ENCODE measurements at regions not wholly inside any gene's neighbourhood (a gene's known extent, or its start where the extent isn't known, plus 50 kb on each side); places are given as distances from the start of the nearest gene placed in this dataset.

- Histone ChIP-seq H3K9me3 (ENCODE audit: severe bottlenecking) (no peaks in the 10 kb centered on the region), H3K36me3 (ENCODE audit: low read depth) (no peaks in the 10 kb centered on the region), H3K27ac (ENCODE audit: poor library complexity, severe bottlenecking) (no peak overlapping the region), H3K4me3 (ENCODE audit: severe bottlenecking) (no peak overlapping the region), H3K4me1 (ENCODE audit: insufficient read depth, poor library complexity, severe bottlenecking) (no peaks in the 10 kb centered on the region), H3K27me3 (ENCODE audit: insufficient read depth, poor library complexity, severe bottlenecking) (no peaks in the 10 kb centered on the region)
- TF ChIP-seq, protein P1, sequence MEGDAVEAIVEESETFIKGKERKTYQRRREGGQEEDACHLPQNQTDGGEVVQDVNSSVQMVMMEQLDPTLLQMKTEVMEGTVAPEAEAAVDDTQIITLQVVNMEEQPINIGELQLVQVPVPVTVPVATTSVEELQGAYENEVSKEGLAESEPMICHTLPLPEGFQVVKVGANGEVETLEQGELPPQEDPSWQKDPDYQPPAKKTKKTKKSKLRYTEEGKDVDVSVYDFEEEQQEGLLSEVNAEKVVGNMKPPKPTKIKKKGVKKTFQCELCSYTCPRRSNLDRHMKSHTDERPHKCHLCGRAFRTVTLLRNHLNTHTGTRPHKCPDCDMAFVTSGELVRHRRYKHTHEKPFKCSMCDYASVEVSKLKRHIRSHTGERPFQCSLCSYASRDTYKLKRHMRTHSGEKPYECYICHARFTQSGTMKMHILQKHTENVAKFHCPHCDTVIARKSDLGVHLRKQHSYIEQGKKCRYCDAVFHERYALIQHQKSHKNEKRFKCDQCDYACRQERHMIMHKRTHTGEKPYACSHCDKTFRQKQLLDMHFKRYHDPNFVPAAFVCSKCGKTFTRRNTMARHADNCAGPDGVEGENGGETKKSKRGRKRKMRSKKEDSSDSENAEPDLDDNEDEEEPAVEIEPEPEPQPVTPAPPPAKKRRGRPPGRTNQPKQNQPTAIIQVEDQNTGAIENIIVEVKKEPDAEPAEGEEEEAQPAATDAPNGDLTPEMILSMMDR (IDR thresholded peaks at IDR 0.05; ENCODE audit: poor library complexity, severe bottlenecking) = no peak
- ATAC-seq (ENCODE audit: low read depth) (no peak), DNase-seq (ENCODE audit: low spot score) (no peak)
Measured at GRCh38 chr16:65959983-65960382, 406.5 kb upstream of the CDH5 start.

- no peak overlapping the region for H3K4me3 ChIP-seq (ENCODE audit: severe bottlenecking)
- H3K27ac ChIP-seq (ENCODE audit: poor library complexity, severe bottlenecking) = no peak overlapping the region
- H3K36me3 ChIP-seq (ENCODE audit: low read depth) = no peaks in the 10 kb centered on the region
- no peak for DNase-seq (ENCODE audit: low spot score)
- no peaks in the 10 kb centered on the region for H3K9me3 ChIP-seq (ENCODE audit: severe bottlenecking)
- no peak for ATAC-seq (ENCODE audit: low read depth)
- H3K4me1 ChIP-seq (ENCODE audit: insufficient read depth, poor library complexity, severe bottlenecking) = no peaks in the 10 kb centered on the region
- TF ChIP-seq, protein P1 (IDR thresholded peaks at IDR 0.05; ENCODE audit: poor library complexity, severe bottlenecking) = no peak
- H3K27me3 ChIP-seq (ENCODE audit: insufficient read depth, poor library complexity, severe bottlenecking) = no peaks in the 10 kb centered on the region
Measured at GRCh38 chr16:65958086-65958485, 408.4 kb upstream of the CDH5 start.

DNA sequence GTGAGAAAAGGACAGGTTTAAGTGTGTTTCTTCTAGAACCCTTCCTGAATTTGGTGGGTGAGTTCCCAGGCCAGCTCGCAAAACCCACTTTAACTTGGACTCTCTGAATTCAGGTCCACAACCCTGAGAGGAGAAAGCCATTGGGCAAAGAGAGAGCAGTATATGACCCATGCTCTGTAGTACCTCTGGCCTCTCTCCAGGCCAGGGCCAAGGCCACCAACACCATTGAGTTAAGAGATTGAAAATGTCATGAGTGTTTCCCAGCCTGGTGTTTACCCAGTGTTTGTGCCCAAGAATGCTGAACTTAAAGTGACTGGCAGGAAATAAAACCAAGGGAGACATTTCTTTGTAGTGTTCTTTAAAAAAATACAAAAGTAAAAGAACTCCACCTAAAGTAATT lies 410.4 kb upstream of the CDH5 start:
- Histone ChIP-seq H3K36me3 (ENCODE audit: low read depth) (no peaks in the 10 kb centered on the region), H3K9me3 (ENCODE audit: severe bottlenecking) (no peaks in the 10 kb centered on the region), H3K4me3 (ENCODE audit: severe bottlenecking) (no peak overlapping the region), H3K4me1 (ENCODE audit: insufficient read depth, poor library complexity, severe bottlenecking) (no peaks in the 10 kb centered on the region), H3K27me3 (ENCODE audit: insufficient read depth, poor library complexity, severe bottlenecking) (no peaks in the 10 kb centered on the region), H3K27ac (ENCODE audit: poor library complexity, severe bottlenecking) (no peak overlapping the region)
- TF ChIP-seq, protein P1 (IDR thresholded peaks at IDR 0.05; ENCODE audit: poor library complexity, severe bottlenecking) = no peak
- ATAC-seq (ENCODE audit: low read depth) = no peak
- DNase-seq (ENCODE audit: low spot score) = no peak

- no peak for DNase-seq (ENCODE audit: low spot score)
- TF ChIP-seq, protein P1 (IDR thresholded peaks at IDR 0.05; ENCODE audit: poor library complexity, severe bottlenecking) = no peak
Measured at GRCh38 chr16:65954446-65954845, 412.0 kb upstream of the CDH5 start.

GRCh38 chr16:65950211-65950610 lies 416.3 kb upstream of the CDH5 start:
- Histone ChIP-seq H3K36me3 (ENCODE audit: low read depth) (no peaks in the 10 kb centered on the region), H3K4me3 (ENCODE audit: severe bottlenecking) (no peak overlapping the region), H3K27ac (ENCODE audit: poor library complexity, severe bottlenecking) (no peak overlapping the region), H3K4me1 (ENCODE audit: insufficient read depth, poor library complexity, severe bottlenecking) (no peaks in the 10 kb centered on the region), H3K9me3 (ENCODE audit: severe bottlenecking) (no peaks in the 10 kb centered on the region), H3K27me3 (ENCODE audit: insufficient read depth, poor library complexity, severe bottlenecking) (no peaks in the 10 kb centered on the region)
- DNase-seq (ENCODE audit: low spot score) (no peak), ATAC-seq (ENCODE audit: low read depth) (no peak)
- TF ChIP-seq, protein P1 (IDR thresholded peaks at IDR 0.05; ENCODE audit: poor library complexity, severe bottlenecking) = no peak

More at GRCh38 chr16:65954446-65954845, 412.0 kb upstream of the CDH5 start:
- Histone ChIP-seq H3K4me3 (ENCODE audit: severe bottlenecking) (no peak overlapping the region), H3K9me3 (ENCODE audit: severe bottlenecking) (no peaks in the 10 kb centered on the region), H3K4me1 (ENCODE audit: insufficient read depth, poor library complexity, severe bottlenecking) (no peaks in the 10 kb centered on the region), H3K27ac (ENCODE audit: poor library complexity, severe bottlenecking) (no peak overlapping the region), H3K36me3 (ENCODE audit: low read depth) (no peaks in the 10 kb centered on the region), H3K27me3 (ENCODE audit: insufficient read depth, poor library complexity, severe bottlenecking) (no peaks in the 10 kb centered on the region)
- ATAC-seq (ENCODE audit: low read depth) = no peak
